ENCODE measurements at regions not wholly inside any gene's neighbourhood (a gene's known extent, or its start where the extent isn't known, plus 50 kb on each side); places are given as distances from the start of the nearest gene placed in this dataset.

- no peak overlapping the region for H3K9ac ChIP-seq (ENCODE audit: low read length)
- H3K9me3 Mint-ChIP-seq (ENCODE audit: insufficient read depth), result peaks cover 4% of the 10 kb centered on the region
- H4K20me1 ChIP-seq (ENCODE audit: control insufficient read depth, insufficient read depth, low read length, poor library complexity, severe bottlenecking), result no peaks in the 10 kb centered on the region
- no peaks in the 10 kb centered on the region for H3K36me3 ChIP-seq (replicated peaks in 1 of 2; ENCODE audit: control extremely low read depth in 1 of 2, control insufficient read depth in 1 of 2, extremely low read depth in 1 of 2, insufficient read depth in 2 of 2, low read length in 1 of 2)
- intact Hi-C loops (cut with micrococcal nuclease), result no loop called here
- H3K79me2 ChIP-seq (ENCODE audit: control insufficient read depth, insufficient read depth, low read length), result no peaks in the 10 kb centered on the region
- POLR2A ChIA-PET, result no interaction called here
- H3K27me3 Mint-ChIP-seq, result no peaks in the 10 kb centered on the region
- no peak overlapping the region for H3K27ac ChIP-seq (ENCODE audit: low read length in 2 of 2)
- no peaks in the 10 kb centered on the region for H3K27me3 ChIP-seq (replicated peaks in 1 of 4; ENCODE audit: control extremely low read depth in 1 of 4, control insufficient read depth in 3 of 4, insufficient read depth in 4 of 4, low read length in 3 of 4)
- H3K4me3 Mint-ChIP-seq, result no peak overlapping the region
- WGBS (ENCODE audit: insufficient coverage), result 69% methylated on average over 2 of the region's 4 CpGs
- DNase-seq, result no peak
- no peak for ATAC-seq (ENCODE audit: low read depth)
- CTCF ChIA-PET, result no interaction called here
- TF ChIP-seq EZH2 (IDR thresholded peaks at IDR 0.05; ENCODE audit: borderline replicate concordance, insufficient read depth, low read depth, low read length, poor library complexity, severe bottlenecking) (no peak), CTCF (IDR thresholded peaks at IDR 0.05) (no peak)
- H3K4me3 ChIP-seq (ENCODE audit: control extremely low read depth in 1 of 5, extremely low read depth in 1 of 5, insufficient read depth in 1 of 5, low read depth in 2 of 5, low read length in 4 of 5), result no peak overlapping the region
- H2AFZ ChIP-seq (ENCODE audit: insufficient read depth, low read depth, low read length, poor library complexity, severe bottlenecking), result no peak overlapping the region
- no peak overlapping the region for H3K27ac Mint-ChIP-seq
- peaks cover 0 to 27% (median 0%) of the 10 kb centered on the region in 3 donors for H3K9me3 ChIP-seq (ENCODE audit: control extremely low read depth in 1 of 3, control insufficient read depth in 2 of 3, insufficient read depth in 1 of 3, low read length in 2 of 3)
- no peak overlapping the region for H3K4me2 ChIP-seq (replicated peaks; ENCODE audit: low read depth, low read length, poor library complexity, severe bottlenecking)
- no peaks in the 10 kb centered on the region for H3K4me1 Mint-ChIP-seq
- no peaks in the 10 kb centered on the region for H3K4me1 ChIP-seq (ENCODE audit: control insufficient read depth in 2 of 2, insufficient read depth in 2 of 2, low read length in 2 of 2)
These were observed 69.0 kb upstream of the IRX1 start for GRCh38 chr5:3526551-3527185.

- Mint-ChIP-seq H3K4me3 (no peak overlapping the region), H3K4me1 (no peaks in the 10 kb centered on the region), H3K9me3 (ENCODE audit: insufficient read depth) (peaks cover 3% of the 10 kb centered on the region), H3K27me3 (no peaks in the 10 kb centered on the region), H3K27ac (no peak overlapping the region)
- H3K79me2 ChIP-seq (ENCODE audit: control insufficient read depth, insufficient read depth, low read length), result no peaks in the 10 kb centered on the region
- H3K27ac ChIP-seq (ENCODE audit: low read length in 2 of 2), result no peak overlapping the region
- no peak overlapping the region for H3K4me3 ChIP-seq (ENCODE audit: control extremely low read depth in 1 of 5, extremely low read depth in 1 of 5, insufficient read depth in 1 of 5, low read depth in 2 of 5, low read length in 4 of 5)
- H3K36me3 ChIP-seq (replicated peaks in 1 of 2; ENCODE audit: control extremely low read depth in 1 of 2, control insufficient read depth in 1 of 2, extremely low read depth in 1 of 2, insufficient read depth in 2 of 2, low read length in 1 of 2), result no peaks in the 10 kb centered on the region
- WGBS (ENCODE audit: insufficient coverage), result 85% methylated on average over 2 of the region's 3 CpGs
- no peak for TF ChIP-seq CTCF (IDR thresholded peaks at IDR 0.05)
- TF ChIP-seq EZH2 (IDR thresholded peaks at IDR 0.05; ENCODE audit: borderline replicate concordance, insufficient read depth, low read depth, low read length, poor library complexity, severe bottlenecking), result no peak
- H2AFZ ChIP-seq (ENCODE audit: insufficient read depth, low read depth, low read length, poor library complexity, severe bottlenecking), result no peak overlapping the region
- DNase-seq, result no peak
- H3K4me1 ChIP-seq (ENCODE audit: control insufficient read depth in 2 of 2, insufficient read depth in 2 of 2, low read length in 2 of 2), result no peaks in the 10 kb centered on the region
- H3K9me3 ChIP-seq (ENCODE audit: control extremely low read depth in 1 of 3, control insufficient read depth in 2 of 3, insufficient read depth in 1 of 3, low read length in 2 of 3), result peaks cover 0 to 39% (median 0%) of the 10 kb centered on the region in 3 donors
- no peaks in the 10 kb centered on the region for H4K20me1 ChIP-seq (ENCODE audit: control insufficient read depth, insufficient read depth, low read length, poor library complexity, severe bottlenecking)
- intact Hi-C loops (cut with micrococcal nuclease), result no loop called here
- ATAC-seq (ENCODE audit: low read depth), result no peak
- no peak overlapping the region for H3K4me2 ChIP-seq (replicated peaks; ENCODE audit: low read depth, low read length, poor library complexity, severe bottlenecking)
- H3K9ac ChIP-seq (ENCODE audit: low read length), result no peak overlapping the region
- ChIA-PET POLR2A (no interaction called here), CTCF (no interaction called here)
- no peaks in the 10 kb centered on the region for H3K27me3 ChIP-seq (replicated peaks in 1 of 4; ENCODE audit: control extremely low read depth in 1 of 4, control insufficient read depth in 3 of 4, insufficient read depth in 4 of 4, low read length in 3 of 4)
These were observed 73.1 kb upstream of the IRX1 start for GRCh38 chr5:3522491-3522890.
